ENCODE measurements at regions not wholly inside any gene's neighbourhood (a gene's known extent, or its start where the extent isn't known, plus 50 kb on each side); places are given as distances from the start of the nearest gene placed in this dataset.
A peak's percentile ranks its signal among the peaks of the same experiment; 100 is the strongest.

- FAIRE-seq (no peak), DNase-seq (ENCODE audit: low spot score) (no peak), ATAC-seq (no peak)
- Histone ChIP-seq H3K27me3 (ENCODE audit: control insufficient read depth in 1 of 2, insufficient read depth in 2 of 2, low read length in 2 of 2) (peaks cover 2 to 8% of the 10 kb centered on the region in 2 experiments; a peak in 2 of 5 replicates), H3K9me3 (ENCODE audit: low read length) (no peaks in the 10 kb centered on the region), H3K27ac (ENCODE audit: extremely low read length, insufficient read depth, low read length) (no peak overlapping the region), H3K36me3 (replicated peaks in 1 of 2; ENCODE audit: control insufficient read depth in 1 of 2, insufficient read depth in 2 of 2, low read length in 2 of 2) (no peaks in the 10 kb centered on the region), H3K4me1 (ENCODE audit: insufficient read depth, low read length) (no peaks in the 10 kb centered on the region), H2AFZ (ENCODE audit: low read length) (no peak overlapping the region), H3K4me2 (ENCODE audit: low read depth, low read length) (no peak overlapping the region), H3K9ac (ENCODE audit: insufficient read depth, low read depth, low read length) (no peak overlapping the region), H3K4me3 (replicated peaks in 1 of 3; ENCODE audit: insufficient read depth in 1 of 3, low read depth in 2 of 3, low read length in 3 of 3) (no peak overlapping the region), H3K79me2 (ENCODE audit: insufficient read depth, low read length) (no peaks in the 10 kb centered on the region), H4K20me1 (ENCODE audit: insufficient read depth, low read length) (no peaks in the 10 kb centered on the region)
- ChIA-PET POLR2A (no interaction called here), CTCF (ENCODE audit: low intra/inter-chr PET ratio, low total read pairs) (no interaction called here)
- 1% methylated on average over 3 of the region's 3 CpGs for WGBS (ENCODE audit: low lambda C conversion rate)
- BruUV-seq (replicated peaks) = no TSS peak
- in situ Hi-C loops (cut with HindIII; ENCODE audit: extremely low pct_ligation_motif_present, low pct_unique_long_range_greater_than_20kb) (no loop called here), intact Hi-C loops (cut with micrococcal nuclease; ENCODE audit: unreplicated experiment) (no loop called here)
- TF ChIP-seq CREB1 (IDR thresholded peaks at IDR 0.05) = 0 out of 2 replicates have a peak, but pooled peaks have one; percentile 25
- no peak for TF ChIP-seq CREB1 (CRISPR knock-in tag; IDR thresholded peaks at IDR 0.05)
- no peak for TF ChIP-seq RAD21 (CRISPR knock-in tag; IDR thresholded peaks at IDR 0.05)
Measured at GRCh38 chr7:50221028-50221427, 83.5 kb upstream of the IKZF1 start.

GRCh38 chr7:50220273-50220672 is 84.2 kb upstream of the IKZF1 start:
- ChIA-PET POLR2A (no interaction called here), CTCF (ENCODE audit: low intra/inter-chr PET ratio, low total read pairs) (no interaction called here)
- no peak overlapping the region for H3K9ac ChIP-seq (ENCODE audit: insufficient read depth, low read depth, low read length)
- no peak overlapping the region for H3K27ac ChIP-seq (ENCODE audit: extremely low read length, insufficient read depth, low read length)
- in situ Hi-C loops (cut with HindIII; ENCODE audit: extremely low pct_ligation_motif_present, low pct_unique_long_range_greater_than_20kb) = no loop called here
- no peak overlapping the region for H3K4me3 ChIP-seq (replicated peaks in 1 of 3; ENCODE audit: insufficient read depth in 1 of 3, low read depth in 2 of 3, low read length in 3 of 3)
- H2AFZ ChIP-seq (ENCODE audit: low read length) = no peak overlapping the region
- TF ChIP-seq AFF4 (CRISPR knock-in tag; IDR thresholded peaks at IDR 0.05) = no peak
- TF ChIP-seq PRPF4 (IDR thresholded peaks at IDR 0.05; ENCODE audit: low read depth, low read length, poor library complexity, severe bottlenecking) = no peak
- TF ChIP-seq REXO4 (CRISPR knock-in tag; IDR thresholded peaks at IDR 0.05; ENCODE audit: borderline replicate concordance) = no peak
- no peak for TF ChIP-seq ZNF652 (CRISPR knock-in tag; IDR thresholded peaks at IDR 0.05; ENCODE audit: borderline replicate concordance, low read depth)
- TF ChIP-seq ZNF142 (CRISPR knock-in tag; IDR thresholded peaks at IDR 0.05) = no peak
- H3K4me1 ChIP-seq (ENCODE audit: insufficient read depth, low read length) = no peaks in the 10 kb centered on the region
- WGBS (ENCODE audit: low lambda C conversion rate) = 0% methylated on average over 2 of the region's 2 CpGs
- DNase-seq (ENCODE audit: low spot score) (no peak), ATAC-seq (no peak), FAIRE-seq (no peak)
- BruUV-seq (replicated peaks) = no TSS peak
- peaks cover 3 to 15% of the 10 kb centered on the region in 2 experiments; a peak in 2 of 5 replicates for H3K27me3 ChIP-seq (ENCODE audit: control insufficient read depth in 1 of 2, insufficient read depth in 2 of 2, low read length in 2 of 2)
- no peaks in the 10 kb centered on the region for H3K9me3 ChIP-seq (ENCODE audit: low read length)
- H3K4me2 ChIP-seq (ENCODE audit: low read depth, low read length) = no peak overlapping the region
- no peaks in the 10 kb centered on the region for H3K79me2 ChIP-seq (ENCODE audit: insufficient read depth, low read length)
- intact Hi-C loops (cut with micrococcal nuclease; ENCODE audit: unreplicated experiment) = no loop called here
- H3K36me3 ChIP-seq (replicated peaks in 1 of 2; ENCODE audit: control insufficient read depth in 1 of 2, insufficient read depth in 2 of 2, low read length in 2 of 2) = no peaks in the 10 kb centered on the region
- H4K20me1 ChIP-seq (ENCODE audit: insufficient read depth, low read length) = no peaks in the 10 kb centered on the region
